Fibroblast of the aortic adventitia (primary cell): ENCODE measurements at regions not wholly inside any gene's neighbourhood (a gene's known extent, or its start where the extent isn't known, plus 50 kb on each side); places are given as distances from the start of the nearest gene placed in this dataset.
"Not testable (repeated sequence)": the region's sequence is repeated elsewhere in the genome, so short reads cannot be mapped to it uniquely, and the experiment has no call there.

ENCODE experiments used
- DNase-seq: peaks from one replicate; pipeline ENCODE4 v3.0.0-alpha.2; 2010; ENCODE audit warnings: low read depth
- H3K4me3 ChIP-seq: 2 replicates; pipeline ENCODE4 v1.5.1; 2011; ENCODE audit warnings: low read depth, mild to moderate bottlenecking, control low read depth, low read length, moderate library complexity
- CTCF ChIP-seq: IDR thresholded peaks from 2 replicates; pipeline ENCODE4 v1.5.1; 2011; ENCODE audit warnings: mild to moderate bottlenecking, low read length, control low read depth, inconsistent platforms; ENCODE audit not compliant: insufficient read depth

DNA sequence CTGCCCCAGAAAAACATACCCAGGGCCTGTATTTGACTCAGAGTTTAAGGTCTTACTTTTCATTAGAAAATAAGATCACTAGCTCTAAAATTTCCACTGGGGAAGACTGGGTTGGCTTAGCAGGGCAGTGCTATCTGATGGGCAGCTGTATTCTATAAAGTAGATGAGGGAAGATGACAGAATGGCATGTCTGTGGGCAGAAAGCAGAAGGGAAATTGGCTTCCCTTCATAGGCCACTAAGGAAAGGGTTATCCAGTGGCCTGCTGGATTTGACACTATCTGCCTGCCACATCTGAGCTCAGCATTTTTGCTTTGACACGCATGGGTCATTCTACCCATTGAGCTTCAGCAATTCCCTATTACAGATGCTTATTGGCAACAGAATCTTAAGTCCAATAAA is 461.3 kb upstream of the RASGRP1 start:
- no peak for DNase-seq
- no peak for TF ChIP-seq CTCF
- no peak overlapping the region for H3K4me3 ChIP-seq

- H3K4me3 ChIP-seq = no peak overlapping the region
- no peak for TF ChIP-seq CTCF
- peak; percentile 84 for DNase-seq
Observed at GRCh38 chr15:39028069-39028468, 463.5 kb upstream of the RASGRP1 start.

DNA sequence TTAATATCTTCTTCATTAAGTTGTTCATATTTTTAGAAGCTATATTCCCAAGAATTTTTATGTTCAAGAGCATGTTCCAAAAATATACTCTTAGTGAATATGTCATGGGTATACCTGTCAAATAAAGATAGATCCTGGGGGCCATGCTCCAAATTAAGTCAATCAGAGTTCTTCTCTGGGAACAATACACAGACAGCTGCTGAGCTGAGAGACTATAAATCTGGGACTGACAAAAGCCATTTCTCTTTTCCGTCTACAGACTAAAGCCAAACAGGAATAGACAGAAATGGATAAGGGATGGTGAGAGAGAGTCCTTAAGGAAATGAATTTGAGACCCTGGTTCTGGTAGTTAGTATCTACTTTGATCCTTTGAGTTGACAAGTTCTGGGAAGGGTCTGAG is 465.1 kb upstream of the RASGRP1 start:
- H3K4me3 ChIP-seq = no peak overlapping the region
- no peak for DNase-seq
- no peak for TF ChIP-seq CTCF

GRCh38 chr15:39030291-39031070 is 465.9 kb upstream of the RASGRP1 start:
- no peak for DNase-seq
- TF ChIP-seq CTCF = no peak
- H3K4me3 ChIP-seq = no peak overlapping the region

GRCh38 chr15:39031596-39031995 is 467.0 kb upstream of the RASGRP1 start:
- no peak for TF ChIP-seq CTCF
- H3K4me3 ChIP-seq = no peak overlapping the region
- no peak for DNase-seq

DNA sequence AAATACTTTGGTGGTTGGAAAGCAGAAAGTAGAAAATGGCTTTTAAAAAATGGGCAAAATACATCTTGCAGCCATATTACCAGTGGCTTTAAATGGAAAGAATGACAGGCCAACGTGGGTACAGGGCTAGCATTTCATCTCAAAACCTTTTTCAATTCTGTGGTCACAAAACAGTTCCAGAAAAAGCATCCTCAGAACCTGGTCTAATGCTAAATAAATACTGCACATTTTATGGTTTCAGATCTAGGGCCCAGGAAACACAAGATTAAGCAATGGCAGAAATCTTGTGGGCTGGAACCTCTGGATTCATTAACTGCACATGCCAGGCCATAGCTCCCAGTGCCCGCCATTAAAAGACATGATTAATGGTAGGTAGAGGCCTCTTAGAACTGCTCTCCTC is 470.2 kb upstream of the RASGRP1 start:
- no peak for TF ChIP-seq CTCF
- DNase-seq = no peak
- no peak overlapping the region for H3K4me3 ChIP-seq

DNA sequence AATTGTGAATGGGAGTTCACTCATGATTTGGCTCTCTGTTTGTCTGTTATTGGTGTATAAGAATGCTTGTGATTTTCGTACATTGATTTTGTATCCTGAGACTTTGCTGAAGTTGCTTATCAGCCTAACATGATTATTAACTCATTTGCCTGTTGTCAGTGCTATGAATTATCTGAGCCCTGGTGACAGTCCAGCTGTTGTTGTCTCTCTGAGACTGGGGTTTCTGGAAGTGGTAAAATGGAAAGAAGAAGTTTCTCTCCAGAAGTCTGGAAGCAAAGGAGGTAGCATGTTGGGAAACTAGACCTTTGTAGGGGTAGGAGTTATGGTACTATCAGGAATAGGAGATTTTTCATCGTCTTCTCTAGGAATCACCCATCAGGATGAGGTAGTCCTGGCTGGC is 473.0 kb upstream of the RASGRP1 start:
- not testable (repeated sequence) for H3K4me3 ChIP-seq, DNase-seq
